ENCODE measurements at regions not wholly inside any gene's neighbourhood (a gene's known extent, or its start where the extent isn't known, plus 50 kb on each side); places are given as distances from the start of the nearest gene placed in this dataset.
"Not testable (repeated sequence)": the region's sequence is repeated elsewhere in the genome, so short reads cannot be mapped to it uniquely, and the experiment has no call there.

DNA sequence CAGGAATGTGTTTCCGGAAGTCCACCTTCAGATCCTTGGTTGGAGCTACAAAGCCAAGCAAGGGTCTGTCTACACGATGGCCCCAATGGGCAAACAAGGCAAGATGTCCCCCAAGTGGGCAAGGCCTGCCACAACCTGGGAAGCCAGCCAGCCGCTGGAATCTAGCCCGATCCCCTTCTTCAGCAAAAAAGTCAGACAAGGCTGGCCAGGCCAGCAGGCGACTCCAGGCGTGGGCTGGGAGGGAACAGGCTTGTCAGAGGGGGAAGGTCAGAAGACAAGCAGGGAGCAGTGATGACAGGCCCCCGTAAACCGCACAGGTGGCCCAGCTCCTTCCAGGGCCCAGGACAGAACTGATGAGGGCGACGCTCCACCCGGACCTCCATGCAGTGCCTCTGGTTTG, 69.7 kb upstream of the WASF3 start:
- no peak overlapping the region for H3K27ac ChIP-seq
- no peak for ATAC-seq (ENCODE audit: insufficient number of reproducible peaks, low FRiP score, low read depth)
- TF ChIP-seq, protein P1, sequence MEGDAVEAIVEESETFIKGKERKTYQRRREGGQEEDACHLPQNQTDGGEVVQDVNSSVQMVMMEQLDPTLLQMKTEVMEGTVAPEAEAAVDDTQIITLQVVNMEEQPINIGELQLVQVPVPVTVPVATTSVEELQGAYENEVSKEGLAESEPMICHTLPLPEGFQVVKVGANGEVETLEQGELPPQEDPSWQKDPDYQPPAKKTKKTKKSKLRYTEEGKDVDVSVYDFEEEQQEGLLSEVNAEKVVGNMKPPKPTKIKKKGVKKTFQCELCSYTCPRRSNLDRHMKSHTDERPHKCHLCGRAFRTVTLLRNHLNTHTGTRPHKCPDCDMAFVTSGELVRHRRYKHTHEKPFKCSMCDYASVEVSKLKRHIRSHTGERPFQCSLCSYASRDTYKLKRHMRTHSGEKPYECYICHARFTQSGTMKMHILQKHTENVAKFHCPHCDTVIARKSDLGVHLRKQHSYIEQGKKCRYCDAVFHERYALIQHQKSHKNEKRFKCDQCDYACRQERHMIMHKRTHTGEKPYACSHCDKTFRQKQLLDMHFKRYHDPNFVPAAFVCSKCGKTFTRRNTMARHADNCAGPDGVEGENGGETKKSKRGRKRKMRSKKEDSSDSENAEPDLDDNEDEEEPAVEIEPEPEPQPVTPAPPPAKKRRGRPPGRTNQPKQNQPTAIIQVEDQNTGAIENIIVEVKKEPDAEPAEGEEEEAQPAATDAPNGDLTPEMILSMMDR (IDR thresholded peaks at IDR 0.05) = no peak
- no peaks in the 10 kb centered on the region for H3K36me3 ChIP-seq
- H3K27me3 ChIP-seq (replicated peaks; ENCODE audit: insufficient read depth) = no peaks in the 10 kb centered on the region
- H3K4me3 ChIP-seq = no peak overlapping the region
- H3K4me1 ChIP-seq (ENCODE audit: control insufficient read depth in 1 of 2, low read depth in 2 of 2) = no peaks in the 10 kb centered on the region
- H3K9me3 ChIP-seq = no peaks in the 10 kb centered on the region
- no peak for DNase-seq (ENCODE audit: low spot score)

DNA sequence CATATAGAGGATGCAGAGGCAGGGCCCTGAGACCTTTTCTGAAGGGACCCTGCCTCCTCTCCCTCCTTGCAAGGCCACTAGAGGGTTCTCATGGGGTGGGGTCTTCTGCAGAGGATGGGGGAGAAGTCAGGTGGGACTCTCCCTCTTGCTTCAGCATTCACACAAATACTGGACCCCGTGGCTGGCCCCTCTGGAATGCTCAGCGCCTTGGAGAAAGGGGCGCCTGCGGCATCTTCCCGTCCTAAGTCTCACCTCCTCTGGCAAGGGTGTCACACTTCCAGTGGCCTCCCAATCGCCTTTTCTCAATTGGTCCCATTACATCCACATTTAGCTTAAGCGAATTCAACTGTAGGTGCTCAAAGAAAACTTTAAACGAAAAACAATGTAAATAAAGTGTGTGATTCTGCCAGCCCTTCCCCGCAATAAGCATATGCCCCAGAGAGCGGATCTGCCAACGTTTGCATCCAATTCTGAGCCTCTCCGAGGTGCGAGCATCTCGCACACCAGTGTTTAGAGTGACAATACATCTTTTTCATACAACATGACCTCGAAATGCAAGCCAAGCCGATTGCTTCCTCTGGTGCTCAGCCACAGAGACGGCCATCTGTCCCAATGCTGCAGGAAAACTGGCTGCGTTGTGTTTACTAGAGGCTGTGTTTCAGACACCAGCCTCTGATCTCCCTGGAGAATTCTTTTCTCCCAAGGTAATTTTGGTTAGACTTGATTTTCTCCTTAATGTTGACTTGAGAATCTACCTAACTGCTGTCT, 69.1 kb upstream of the WASF3 start:
- H3K27ac ChIP-seq = no peak overlapping the region
- TF ChIP-seq, protein P1 (IDR thresholded peaks at IDR 0.05) = no peak
- H3K4me1 ChIP-seq (ENCODE audit: control insufficient read depth in 1 of 2, low read depth in 2 of 2) = no peaks in the 10 kb centered on the region
- H3K27me3 ChIP-seq (replicated peaks; ENCODE audit: insufficient read depth) = no peaks in the 10 kb centered on the region
- no peak for DNase-seq (ENCODE audit: low spot score)
- H3K9me3 ChIP-seq = no peaks in the 10 kb centered on the region
- ATAC-seq (ENCODE audit: insufficient number of reproducible peaks, low FRiP score, low read depth) = no peak
- H3K36me3 ChIP-seq = no peaks in the 10 kb centered on the region
- no peak overlapping the region for H3K4me3 ChIP-seq

DNA sequence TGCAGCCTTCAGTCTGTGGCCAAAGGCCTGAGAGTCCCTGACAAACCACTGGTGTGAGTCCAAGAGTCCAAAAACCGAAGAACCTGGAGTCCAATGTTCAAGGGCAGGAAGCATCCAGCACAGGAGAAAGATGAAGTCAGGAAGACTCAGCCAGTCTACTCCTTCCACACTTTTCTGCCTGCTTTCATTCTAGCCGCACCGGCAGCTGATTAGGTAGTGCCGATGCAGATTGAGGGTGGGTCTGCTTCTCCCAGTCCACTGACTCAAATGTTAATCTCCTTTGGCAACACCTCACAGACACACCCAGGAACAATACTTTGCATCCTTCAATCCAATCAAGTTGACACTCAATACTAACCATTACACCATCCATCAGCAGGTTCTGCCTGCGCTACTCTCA, 65.2 kb upstream of the WASF3 start:
- DNase-seq (ENCODE audit: low spot score); H3K9me3 ChIP-seq; ATAC-seq (ENCODE audit: insufficient number of reproducible peaks, low FRiP score, low read depth): not testable (repeated sequence)

DNA sequence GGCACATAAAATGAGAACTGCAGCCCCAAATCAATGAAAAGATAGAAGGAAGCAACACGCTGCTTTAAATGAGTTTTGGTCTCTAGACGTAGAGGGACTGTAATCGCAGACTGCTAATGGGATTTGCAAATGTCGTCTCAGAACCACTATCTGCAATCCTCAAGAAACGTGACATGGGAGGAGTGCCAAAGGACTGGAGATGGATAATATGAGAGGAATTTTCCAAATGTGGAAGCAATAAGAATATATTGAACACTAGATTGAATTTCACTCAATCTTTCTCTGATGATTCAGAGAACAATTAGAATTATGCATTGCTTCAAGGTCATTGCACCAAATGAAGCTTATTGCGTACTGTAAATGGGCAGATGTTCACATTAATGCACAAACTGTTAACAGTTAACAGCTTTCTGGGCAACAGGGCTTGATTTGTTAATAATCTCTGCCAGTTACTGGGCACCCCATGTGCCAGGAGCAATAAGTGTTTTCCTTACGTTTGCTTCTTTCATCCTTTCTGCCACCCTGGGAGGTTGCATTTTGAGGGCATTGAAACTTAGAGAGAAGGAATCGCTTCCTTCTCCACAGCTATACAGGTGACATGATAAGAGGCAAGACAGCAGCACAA, 62.8 kb upstream of the WASF3 start:
- TF ChIP-seq, protein P1 (IDR thresholded peaks at IDR 0.05) = no peak
- no peak overlapping the region for H3K27ac ChIP-seq
- H3K4me3 ChIP-seq = no peak overlapping the region
- H3K36me3 ChIP-seq = no peaks in the 10 kb centered on the region
- H3K27me3 ChIP-seq (replicated peaks; ENCODE audit: insufficient read depth) = no peaks in the 10 kb centered on the region
- ATAC-seq (ENCODE audit: insufficient number of reproducible peaks, low FRiP score, low read depth) (no peak), DNase-seq (ENCODE audit: low spot score) (no peak)
- H3K4me1 ChIP-seq (ENCODE audit: control insufficient read depth in 1 of 2, low read depth in 2 of 2) = no peaks in the 10 kb centered on the region
- H3K9me3 ChIP-seq = no peaks in the 10 kb centered on the region

More for the DNA sequence above, 65.2 kb upstream of the WASF3 start:
- not testable (repeated sequence) for H3K36me3 ChIP-seq; H3K4me1 ChIP-seq (ENCODE audit: control insufficient read depth in 1 of 2, low read depth in 2 of 2); H3K27me3 ChIP-seq (replicated peaks; ENCODE audit: insufficient read depth); H3K4me3 ChIP-seq; H3K27ac ChIP-seq

DNA sequence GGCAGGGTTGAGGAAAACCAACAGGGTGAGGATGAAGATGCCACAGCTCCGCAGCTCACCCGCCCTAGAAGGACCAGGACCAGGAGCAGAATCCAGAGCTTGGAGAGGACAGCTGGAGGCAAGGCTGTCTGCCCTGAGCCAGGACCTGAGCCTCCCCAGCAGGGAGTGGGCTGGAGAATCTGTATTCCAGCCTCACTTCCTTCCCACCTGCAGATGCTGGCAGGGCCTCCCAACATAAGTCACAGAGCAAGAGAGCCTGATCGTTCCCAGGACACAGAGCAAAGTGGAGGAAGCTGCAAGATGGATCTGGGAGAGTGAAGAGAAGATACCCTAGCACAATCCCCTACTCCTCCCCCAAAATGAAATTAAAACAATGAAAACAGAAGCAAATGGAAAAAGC, 61.7 kb upstream of the WASF3 start:
- no peak overlapping the region for H3K27ac ChIP-seq
- TF ChIP-seq, protein P1 (IDR thresholded peaks at IDR 0.05) = no peak
- ATAC-seq (ENCODE audit: insufficient number of reproducible peaks, low FRiP score, low read depth) = no peak

More for the DNA sequence above, 61.7 kb upstream of the WASF3 start:
- Histone ChIP-seq H3K27me3 (replicated peaks; ENCODE audit: insufficient read depth) (no peaks in the 10 kb centered on the region), H3K9me3 (no peaks in the 10 kb centered on the region), H3K36me3 (no peaks in the 10 kb centered on the region), H3K4me1 (ENCODE audit: control insufficient read depth in 1 of 2, low read depth in 2 of 2) (no peaks in the 10 kb centered on the region), H3K4me3 (no peak overlapping the region)
- DNase-seq (ENCODE audit: low spot score) = no peak

All from thoracic aorta (tissue), 2 donors.